Esophagus muscularis mucosa (tissue), 4 donors: ENCODE measurements at regions not wholly inside any gene's neighbourhood (a gene's known extent, or its start where the extent isn't known, plus 50 kb on each side); places are given as distances from the start of the nearest gene placed in this dataset.

Experiments used
- DNase-seq: peaks from one replicate; pipeline ENCODE4 v3.0.0-alpha.2; 2017; ENCODE audit errors: extremely low spot score
- H3K27ac ChIP-seq, 4 donors: fragments of 200-600 bp; sonication (generic); replicated peaks in 1 of 4; 1 replicate in 3 of 4; 2 replicates in 1 of 4; pipeline ENCODE4 v1.5.1; 2016 to 2019; ENCODE audit warnings: mild to moderate bottlenecking in 1 of 4
- H3K27me3 ChIP-seq, 4 donors: fragments of 200-600 bp; sonication (generic); one replicate each; pipeline versions ENCODE4 v1.5.1 to v1.6.0; 2016 to 2019
- H3K36me3 ChIP-seq, 4 donors: fragments of 200-600 bp; sonication (generic); one replicate each; pipeline ENCODE4 v1.5.1; 2016 to 2019
- H3K4me1 ChIP-seq, 4 donors: fragments of 200-600 bp; sonication (generic); one replicate each; pipeline ENCODE4 v1.5.1; 2016 to 2019
- H3K4me3 ChIP-seq, 4 donors: fragments of 200-600 bp; sonication (generic); 1 replicate in 2 of 4; 2 replicates in 2 of 4; pipeline ENCODE4 v1.5.1; 2016 to 2019; ENCODE audit warnings: mild to moderate bottlenecking in 4 of 4, moderate library complexity in 1 of 4
- H3K9me3 ChIP-seq, 4 donors: fragments of 200-600 bp; sonication (generic); 1 replicate in 3 of 4; 2 replicates in 1 of 4; pipeline ENCODE4 v1.5.1; 2016 to 2019
- CTCF ChIP-seq, 3 experiments: fragments of 200-600 bp in 2 of 3; fragments of 450-650 bp in 1 of 3; sonication (generic) in 2 of 3; IDR thresholded peaks; one replicate each; pipeline ENCODE4 v1.5.1; 2017 to 2019; ENCODE audit warnings: antibody characterized with exemption in 3 of 3, mild to moderate bottlenecking in 2 of 3, moderate library complexity in 1 of 3
- EP300 ChIP-seq: sonication (generic); formaldehyde crosslinking; IDR thresholded peaks from one replicate; pipeline ENCODE4 v1.6.1; 2017; ENCODE audit warnings: antibody characterized with exemption
- POLR2A ChIP-seq: fragments of 450-650 bp; IDR thresholded peaks from one replicate; pipeline ENCODE4 v1.6.1; 2017; ENCODE audit warnings: antibody characterized with exemption, moderate library complexity, mild to moderate bottlenecking, low read depth
- POLR2AphosphoS5 ChIP-seq, 2 donors: sonication (generic); formaldehyde crosslinking; IDR thresholded peaks; one replicate each; pipeline ENCODE4 v1.6.1; 2017; ENCODE audit warnings: antibody characterized with exemption in 2 of 2
- WGBS: methylation state at CpG from one replicate; pipeline ENCODE4 v1.1.5; 2018; 5-methylcytosine and 5-hydroxymethylcytosine counted together
- intact Hi-C: fragments of 100-400 bp; cut with DNase I; formaldehyde crosslinking; loops from one replicate; pipeline ENCODE4 v1.15.1; 2023

GRCh38 chr11:114845766-114846415 lies 167.6 kb downstream of the NXPE2 start:
- intact Hi-C loops, result no loop called here
- H3K9me3 ChIP-seq, result no peaks in the 10 kb centered on the region
- H3K27me3 ChIP-seq, result peaks cover 0 to 5% (median 0%) of the 10 kb centered on the region in 4 donors
- no peaks in the 10 kb centered on the region for H3K36me3 ChIP-seq
- WGBS, result 64% methylated on average over 4 of the region's 4 CpGs
- H3K27ac ChIP-seq, result no peak overlapping the region
- peak; percentile 62 for DNase-seq
- no peak overlapping the region for H3K4me3 ChIP-seq
- TF ChIP-seq POLR2A (no peak), POLR2AphosphoS5 (IDR thresholded peaks at IDR 0.05) (no peak), EP300 (no peak), CTCF (IDR thresholded peaks at IDR 0.05) (no peak)
- H3K4me1 ChIP-seq, result no peaks in the 10 kb centered on the region

- no peaks in the 10 kb centered on the region for H3K4me1 ChIP-seq
- 50% methylated on average over 3 of the region's 3 CpGs for WGBS
- no peaks in the 10 kb centered on the region for H3K36me3 ChIP-seq
- peaks cover 0 to 5% (median 0%) of the 10 kb centered on the region in 4 donors for H3K27me3 ChIP-seq
- H3K4me3 ChIP-seq, result no peak overlapping the region
- H3K27ac ChIP-seq, result no peak overlapping the region
- H3K9me3 ChIP-seq, result no peaks in the 10 kb centered on the region
- DNase-seq, result peak; percentile 72
- no peak for TF ChIP-seq POLR2A
- intact Hi-C loops, result no loop called here
These were observed 168.1 kb downstream of the NXPE2 start for GRCh38 chr11:114846416-114846791.

GRCh38 chr11:114847306-114847975 lies 169.1 kb downstream of the NXPE2 start:
- H3K27me3 ChIP-seq, result peaks cover 0 to 5% (median 0%) of the 10 kb centered on the region in 4 donors
- intact Hi-C loops, result no loop called here
- no peaks in the 10 kb centered on the region for H3K9me3 ChIP-seq
- no peak overlapping the region for H3K27ac ChIP-seq
- 52% methylated on average over 7 of the region's 7 CpGs for WGBS
- DNase-seq, result peak; percentile 24
- TF ChIP-seq POLR2AphosphoS5 (IDR thresholded peaks at IDR 0.05) (no peak), CTCF (IDR thresholded peaks at IDR 0.05) (no peak), POLR2A (no peak), EP300 (no peak)
- H3K4me3 ChIP-seq, result no peak overlapping the region
- no peaks in the 10 kb centered on the region for H3K4me1 ChIP-seq
- no peaks in the 10 kb centered on the region for H3K36me3 ChIP-seq

GRCh38 chr11:114848027-114848426 lies 169.7 kb downstream of the NXPE2 start:
- 60% methylated on average over 6 of the region's 6 CpGs for WGBS
- intact Hi-C loops, result no loop called here
- DNase-seq, result peak; percentile 24
- Histone ChIP-seq H3K4me3 (no peak overlapping the region), H3K4me1 (no peaks in the 10 kb centered on the region), H3K9me3 (no peaks in the 10 kb centered on the region), H3K27me3 (peaks cover 0 to 5% (median 0%) of the 10 kb centered on the region in 4 donors), H3K36me3 (no peaks in the 10 kb centered on the region), H3K27ac (no peak overlapping the region)
- TF ChIP-seq POLR2A (no peak), EP300 (no peak), CTCF (IDR thresholded peaks at IDR 0.05) (no peak), POLR2AphosphoS5 (IDR thresholded peaks at IDR 0.05) (no peak)

- TF ChIP-seq POLR2AphosphoS5 (IDR thresholded peaks at IDR 0.05), result no peak
- TF ChIP-seq POLR2A, result no peak
- TF ChIP-seq EP300, result no peak
- TF ChIP-seq CTCF (IDR thresholded peaks at IDR 0.05), result no peak
- H3K9me3 ChIP-seq, result no peaks in the 10 kb centered on the region
- DNase-seq, result no peak
- no peaks in the 10 kb centered on the region for H3K27me3 ChIP-seq
- intact Hi-C loops, result no loop called here
- WGBS, result 46% methylated on average over 4 of the region's 4 CpGs
- no peaks in the 10 kb centered on the region for H3K36me3 ChIP-seq
- no peaks in the 10 kb centered on the region for H3K4me1 ChIP-seq
- no peak overlapping the region for H3K27ac ChIP-seq
- H3K4me3 ChIP-seq, result no peak overlapping the region
These were observed 179.0 kb downstream of the NXPE2 start for GRCh38 chr11:114857281-114857680.
